WTC11 (cell line): ENCODE measurements at regions not wholly inside any gene's neighbourhood (a gene's known extent, or its start where the extent isn't known, plus 50 kb on each side); places are given as distances from the start of the nearest gene placed in this dataset.

ENCODE experiments used
- ATF3 ChIP-seq: sonication (generic); formaldehyde crosslinking; conservative IDR thresholded peaks from 2 replicates; pipeline ENCODE4 v1.8.1; 2022; ENCODE audit warnings: mild to moderate bottlenecking, missing genetic modification reagents
- MAX ChIP-seq: sonication (generic); formaldehyde crosslinking; IDR thresholded peaks from 2 replicates; pipeline ENCODE4 v1.8.0; 2022; ENCODE audit warnings: mild to moderate bottlenecking, missing genetic modification reagents
- USF2 ChIP-seq: sonication (generic); formaldehyde crosslinking; IDR thresholded peaks from 2 replicates; pipeline ENCODE4 v1.8.1; 2023; ENCODE audit warnings: mild to moderate bottlenecking, missing genetic modification reagents, moderate library complexity
- ZBTB43 ChIP-seq: sonication (generic); formaldehyde crosslinking; IDR thresholded peaks from 2 replicates; pipeline ENCODE4 v1.8.1; 2023; ENCODE audit warnings: mild to moderate bottlenecking, missing genetic modification reagents
- ZNF423 ChIP-seq: fragments of 250-450 bp; sonication (Bioruptor Pico); IDR thresholded peaks from 2 replicates; pipeline ENCODE4 v2.1.2; 2022; ENCODE audit warnings: mild to moderate bottlenecking, moderate library complexity
- TF ChIP-seq, protein P1 (sequence below): fragments of 200-600 bp; IDR thresholded peaks from 2 replicates; pipeline ENCODE4 v1.8.0; 2022; ENCODE audit warnings: antibody characterized with exemption
- TF ChIP-seq, protein P2 (sequence below): sonication (generic); formaldehyde crosslinking; IDR thresholded peaks from 2 replicates; pipeline ENCODE4 v1.8.1; 2022; ENCODE audit warnings: mild to moderate bottlenecking, missing genetic modification reagents, moderate library complexity, borderline replicate concordance

GRCh38 chr16:6678586-6678985 lies 654.1 kb upstream of the RBFOX1 start:
- TF ChIP-seq ATF3 (CRISPR knock-in tag) (no peak), USF2 (no peak), MAX (CRISPR knock-in tag) (no peak), ZBTB43 (no peak), ZNF423 (CRISPR knock-in tag) (no peak)
- TF ChIP-seq, protein P1, sequence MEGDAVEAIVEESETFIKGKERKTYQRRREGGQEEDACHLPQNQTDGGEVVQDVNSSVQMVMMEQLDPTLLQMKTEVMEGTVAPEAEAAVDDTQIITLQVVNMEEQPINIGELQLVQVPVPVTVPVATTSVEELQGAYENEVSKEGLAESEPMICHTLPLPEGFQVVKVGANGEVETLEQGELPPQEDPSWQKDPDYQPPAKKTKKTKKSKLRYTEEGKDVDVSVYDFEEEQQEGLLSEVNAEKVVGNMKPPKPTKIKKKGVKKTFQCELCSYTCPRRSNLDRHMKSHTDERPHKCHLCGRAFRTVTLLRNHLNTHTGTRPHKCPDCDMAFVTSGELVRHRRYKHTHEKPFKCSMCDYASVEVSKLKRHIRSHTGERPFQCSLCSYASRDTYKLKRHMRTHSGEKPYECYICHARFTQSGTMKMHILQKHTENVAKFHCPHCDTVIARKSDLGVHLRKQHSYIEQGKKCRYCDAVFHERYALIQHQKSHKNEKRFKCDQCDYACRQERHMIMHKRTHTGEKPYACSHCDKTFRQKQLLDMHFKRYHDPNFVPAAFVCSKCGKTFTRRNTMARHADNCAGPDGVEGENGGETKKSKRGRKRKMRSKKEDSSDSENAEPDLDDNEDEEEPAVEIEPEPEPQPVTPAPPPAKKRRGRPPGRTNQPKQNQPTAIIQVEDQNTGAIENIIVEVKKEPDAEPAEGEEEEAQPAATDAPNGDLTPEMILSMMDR = no peak
- TF ChIP-seq, protein P2, sequence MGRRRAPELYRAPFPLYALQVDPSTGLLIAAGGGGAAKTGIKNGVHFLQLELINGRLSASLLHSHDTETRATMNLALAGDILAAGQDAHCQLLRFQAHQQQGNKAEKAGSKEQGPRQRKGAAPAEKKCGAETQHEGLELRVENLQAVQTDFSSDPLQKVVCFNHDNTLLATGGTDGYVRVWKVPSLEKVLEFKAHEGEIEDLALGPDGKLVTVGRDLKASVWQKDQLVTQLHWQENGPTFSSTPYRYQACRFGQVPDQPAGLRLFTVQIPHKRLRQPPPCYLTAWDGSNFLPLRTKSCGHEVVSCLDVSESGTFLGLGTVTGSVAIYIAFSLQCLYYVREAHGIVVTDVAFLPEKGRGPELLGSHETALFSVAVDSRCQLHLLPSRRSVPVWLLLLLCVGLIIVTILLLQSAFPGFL (CRISPR knock-in tag) = no peak
